Liver (tissue), 3 donors: ENCODE measurements at regions not wholly inside any gene's neighbourhood (a gene's known extent, or its start where the extent isn't known, plus 50 kb on each side); places are given as distances from the start of the nearest gene placed in this dataset.

ENCODE experiments used
- CTCF ChIP-seq: fragments of 150-350 bp; IDR thresholded peaks from 2 replicates; pipeline ENCODE4 v1.5.1; 2017; ENCODE audit warnings: improper control_type of control experiment, low read depth, low read length; ENCODE audit not compliant: missing input control
- GABPA ChIP-seq, 2 donors: IDR thresholded peaks in 1 of 2; conservative IDR thresholded peaks in 1 of 2; 2 replicates each; pipeline ENCODE4 v1.6.1; 2016; ENCODE audit warnings: antibody characterized with exemption in 2 of 2, mild to moderate bottlenecking in 1 of 2, moderate library complexity in 1 of 2
- JUND ChIP-seq, 2 donors: IDR thresholded peaks; 2 replicates each; pipeline ENCODE4 v1.6.1; 2016; ENCODE audit warnings: antibody characterized with exemption in 2 of 2
- MAX ChIP-seq: IDR thresholded peaks from 2 replicates; pipeline ENCODE4 v1.6.1; 2016; ENCODE audit warnings: antibody characterized with exemption
- RAD21 ChIP-seq, 2 donors: IDR thresholded peaks; 2 replicates each; pipeline ENCODE4 v1.6.1; 2016; ENCODE audit warnings: antibody characterized with exemption in 2 of 2, mild to moderate bottlenecking in 2 of 2
- REST ChIP-seq: IDR thresholded peaks from 2 replicates; pipeline ENCODE4 v1.6.1; 2016; ENCODE audit warnings: antibody characterized with exemption, mild to moderate bottlenecking
- donor health status: healthy.
- donor health status: healthy.

- TF ChIP-seq CTCF (no peak), RAD21 (IDR thresholded peaks at IDR 0.05) (no peak), REST (no peak), JUND (IDR thresholded peaks at IDR 0.05) (no peak), MAX (no peak), GABPA (IDR thresholded peaks at IDR 0.05 in 1 of 2, conservative IDR thresholded peaks at IDR 0.05 in 1 of 2) (no peak)
Observed at GRCh38 chrX:1134976-1135375, 77.5 kb downstream of the CRLF2 start.
